Naive thymus-derived CD8-positive, alpha-beta T cell (primary cell): ENCODE measurements at regions not wholly inside any gene's neighbourhood (a gene's known extent, or its start where the extent isn't known, plus 50 kb on each side); places are given as distances from the start of the nearest gene placed in this dataset.

Experiments used
- ATAC-seq, 2 donors: fragments of 150-1000 bp; cut with Tn5 transposase in 1 of 2; sonication (Bioruptor Pico), chemical (Tn5 transposase) in 1 of 2; 1 replicate in 1 of 2; 2 replicates in 1 of 2; pipeline ENCODE4 v1.10.0; 2021; ENCODE audit warnings: mild to moderate bottlenecking in 2 of 2, moderate library complexity in 2 of 2
- POLR2A ChIA-PET: fragments of 350-600 bp; sonication (Branson Sonifier 250); formaldehyde crosslinking; loops from one replicate; lab custom pipeline; 2021; ENCODE audit warnings: antibody characterized with exemption; lab: Charles Lee
- DNase-seq, 10 donors: peaks; one replicate each; pipeline versions ENCODE4 v3.0.0 to v3.0.0-alpha.2; 2020 to 2022
- H3K27ac Mint-ChIP-seq, 10 donors: one replicate each; pipeline ENCODE4 v1.8.0; 2020 to 2022; ENCODE audit warnings: mild to moderate bottlenecking in 10 of 10, mixed read lengths in 10 of 10, moderate library complexity in 4 of 10, inconsistent platforms in 1 of 10
- H3K27me3 Mint-ChIP-seq, 5 donors: one replicate each; pipeline ENCODE4 v1.8.0; 2021 to 2022; ENCODE audit warnings: mixed read lengths in 5 of 5
- H3K36me3 Mint-ChIP-seq, 3 donors: one replicate each; pipeline ENCODE4 v1.8.0; 2020 to 2022; ENCODE audit warnings: mixed read lengths in 3 of 3, mild to moderate bottlenecking in 2 of 3, inconsistent platforms in 1 of 3
- H3K4me1 Mint-ChIP-seq, 4 donors: one replicate each; pipeline ENCODE4 v1.8.0; 2021 to 2022; ENCODE audit warnings: mixed read lengths in 4 of 4
- H3K4me3 Mint-ChIP-seq, 10 donors: one replicate each; pipeline ENCODE4 v1.8.0; 2020 to 2022; ENCODE audit warnings: mild to moderate bottlenecking in 10 of 10, mixed read lengths in 10 of 10, moderate library complexity in 6 of 10, inconsistent platforms in 1 of 10
- H3K9me3 Mint-ChIP-seq, 9 donors: one replicate each; pipeline ENCODE4 v1.8.0; 2020 to 2022; ENCODE audit warnings: mixed read lengths in 9 of 9, mild to moderate bottlenecking in 3 of 9, inconsistent platforms in 1 of 9, moderate library complexity in 1 of 9

GRCh38 chr20:56816349-56816748 is 187.2 kb downstream of the TFAP2C start:
- H3K36me3 Mint-ChIP-seq = no peaks in the 10 kb centered on the region
- peaks cover 10 to 24% (median 21%) of the 10 kb centered on the region in 5 donors for H3K27me3 Mint-ChIP-seq
- H3K9me3 Mint-ChIP-seq = peaks cover 0 to 23% (median 7%) of the 10 kb centered on the region in 9 donors
- POLR2A ChIA-PET = no interaction called here
- H3K27ac Mint-ChIP-seq = no peak overlapping the region
- ATAC-seq (no peak), DNase-seq (no peak)
- no peaks in the 10 kb centered on the region for H3K4me1 Mint-ChIP-seq
- H3K4me3 Mint-ChIP-seq = no peak overlapping the region

GRCh38 chr20:56817780-56818675 is 188.9 kb downstream of the TFAP2C start:
- H3K36me3 Mint-ChIP-seq = no peaks in the 10 kb centered on the region
- DNase-seq = no peak
- POLR2A ChIA-PET = no interaction called here
- H3K9me3 Mint-ChIP-seq = peaks cover 0 to 29% (median 4%) of the 10 kb centered on the region in 9 donors
- no peak overlapping the region for H3K27ac Mint-ChIP-seq
- H3K4me3 Mint-ChIP-seq = no peak overlapping the region
- no peaks in the 10 kb centered on the region for H3K4me1 Mint-ChIP-seq
- H3K27me3 Mint-ChIP-seq = peaks cover 15 to 36% (median 22%) of the 10 kb centered on the region in 5 donors
- ATAC-seq = no peak

- Mint-ChIP-seq H3K4me1 (no peaks in the 10 kb centered on the region), H3K27me3 (peaks cover 17 to 34% (median 24%) of the 10 kb centered on the region in 5 donors), H3K9me3 (peaks cover 0 to 29% (median 5%) of the 10 kb centered on the region in 9 donors), H3K36me3 (no peaks in the 10 kb centered on the region), H3K27ac (no peak overlapping the region), H3K4me3 (no peak overlapping the region)
- POLR2A ChIA-PET = interaction anchor here (0.8 kb wide), 1 partner anchor 1172 kb away, joined by 3 read pairs; no protein-coding TSS in a partner anchor
- no peak for ATAC-seq
- DNase-seq = no peak
Measured at GRCh38 chr20:56820984-56821383, 191.9 kb downstream of the TFAP2C start.

- peaks cover 0 to 4% (median 0%) of the 10 kb centered on the region in 3 donors for H3K36me3 Mint-ChIP-seq
- H3K27ac Mint-ChIP-seq = no peak overlapping the region
- peaks cover 26 to 58% (median 31%) of the 10 kb centered on the region in 5 donors for H3K27me3 Mint-ChIP-seq
- POLR2A ChIA-PET = no interaction called here
- DNase-seq (no peak), ATAC-seq (no peak)
- H3K9me3 Mint-ChIP-seq = peaks cover 0 to 8% (median 4%) of the 10 kb centered on the region in 9 donors
- H3K4me1 Mint-ChIP-seq = peaks cover 0 to 3% (median 0%) of the 10 kb centered on the region in 4 donors
- no peak overlapping the region for H3K4me3 Mint-ChIP-seq
Measured at GRCh38 chr20:56826306-56826704, 197.2 kb downstream of the TFAP2C start.

- Mint-ChIP-seq H3K36me3 (peaks cover 0 to 4% (median 0%) of the 10 kb centered on the region in 3 donors), H3K9me3 (peaks cover 0 to 11% (median 4%) of the 10 kb centered on the region in 9 donors), H3K27ac (no peak overlapping the region), H3K27me3 (peaks cover 25 to 60% (median 35%) of the 10 kb centered on the region in 5 donors), H3K4me1 (peaks cover 0 to 3% (median 0%) of the 10 kb centered on the region in 4 donors), H3K4me3 (no peak overlapping the region)
- POLR2A ChIA-PET = no interaction called here
- ATAC-seq (no peak), DNase-seq (no peak)
Measured at GRCh38 chr20:56826705-56827665, 197.9 kb downstream of the TFAP2C start.

GRCh38 chr20:56827763-56828162 is 198.7 kb downstream of the TFAP2C start:
- DNase-seq = no peak
- peaks cover 0 to 9% (median 4%) of the 10 kb centered on the region in 9 donors for H3K9me3 Mint-ChIP-seq
- H3K4me3 Mint-ChIP-seq = no peak overlapping the region
- H3K27me3 Mint-ChIP-seq = peaks cover 26 to 57% (median 36%) of the 10 kb centered on the region in 5 donors
- peaks cover 0 to 3% (median 0%) of the 10 kb centered on the region in 4 donors for H3K4me1 Mint-ChIP-seq
- H3K27ac Mint-ChIP-seq = no peak overlapping the region
- no peak for ATAC-seq
- POLR2A ChIA-PET = no interaction called here
- H3K36me3 Mint-ChIP-seq = peaks cover 0 to 4% (median 0%) of the 10 kb centered on the region in 3 donors

GRCh38 chr20:56828402-56828801 is 199.3 kb downstream of the TFAP2C start:
- ATAC-seq (no peak), DNase-seq (no peak)
- Mint-ChIP-seq H3K9me3 (peaks cover 0 to 9% (median 2%) of the 10 kb centered on the region in 9 donors), H3K4me3 (no peak overlapping the region), H3K4me1 (peaks cover 0 to 3% (median 0%) of the 10 kb centered on the region in 4 donors), H3K27ac (peak overlapping the region in 1 of 10 donors; percentile 6), H3K27me3 (peaks cover 23 to 60% (median 32%) of the 10 kb centered on the region in 5 donors), H3K36me3 (peaks cover 0 to 4% (median 0%) of the 10 kb centered on the region in 3 donors)
- POLR2A ChIA-PET = interaction anchor here (0.6 kb wide), 1 partner anchor 38 kb away, joined by 5 read pairs; no protein-coding TSS in a partner anchor

GRCh38 chr20:56829788-56830385 is 200.8 kb downstream of the TFAP2C start:
- DNase-seq = no peak
- peaks cover 0 to 4% (median 0%) of the 10 kb centered on the region in 3 donors for H3K36me3 Mint-ChIP-seq
- no peak overlapping the region for H3K4me3 Mint-ChIP-seq

GRCh38 chr20:56831795-56832194 is 202.7 kb downstream of the TFAP2C start:
- peaks cover 0 to 3% (median 0%) of the 10 kb centered on the region in 4 donors for H3K4me1 Mint-ChIP-seq
- H3K36me3 Mint-ChIP-seq = peaks cover 0 to 4% (median 0%) of the 10 kb centered on the region in 3 donors
- peaks cover 22 to 59% (median 30%) of the 10 kb centered on the region in 5 donors for H3K27me3 Mint-ChIP-seq
- POLR2A ChIA-PET = no interaction called here
- no peak overlapping the region for H3K27ac Mint-ChIP-seq
- peaks cover 0 to 10% (median 2%) of the 10 kb centered on the region in 9 donors for H3K9me3 Mint-ChIP-seq
- ATAC-seq (no peak), DNase-seq (no peak)
- H3K4me3 Mint-ChIP-seq = no peak overlapping the region

More at GRCh38 chr20:56829788-56830385, 200.8 kb downstream of the TFAP2C start:
- Mint-ChIP-seq H3K27me3 (peaks cover 21 to 64% (median 33%) of the 10 kb centered on the region in 5 donors), H3K27ac (no peak overlapping the region), H3K4me1 (peaks cover 0 to 3% (median 0%) of the 10 kb centered on the region in 4 donors), H3K9me3 (peaks cover 0 to 12% (median 2%) of the 10 kb centered on the region in 9 donors)
- no peak for ATAC-seq
- POLR2A ChIA-PET = no interaction called here

- H3K27me3 Mint-ChIP-seq = peaks cover 17 to 50% (median 26%) of the 10 kb centered on the region in 5 donors
- peaks cover 0 to 3% (median 0%) of the 10 kb centered on the region in 4 donors for H3K4me1 Mint-ChIP-seq
- no peak overlapping the region for H3K27ac Mint-ChIP-seq
- DNase-seq (no peak), ATAC-seq (no peak)
- peaks cover 0 to 4% (median 0%) of the 10 kb centered on the region in 3 donors for H3K36me3 Mint-ChIP-seq
- H3K4me3 Mint-ChIP-seq = no peak overlapping the region
- peaks cover 0 to 10% (median 2%) of the 10 kb centered on the region in 9 donors for H3K9me3 Mint-ChIP-seq
- POLR2A ChIA-PET = no interaction called here
Measured at GRCh38 chr20:56833427-56833826, 204.3 kb downstream of the TFAP2C start.

GRCh38 chr20:56835829-56836550 is 206.9 kb downstream of the TFAP2C start:
- ATAC-seq = no peak
- H3K9me3 Mint-ChIP-seq = peaks cover 0 to 10% (median 0%) of the 10 kb centered on the region in 9 donors
- no peaks in the 10 kb centered on the region for H3K4me1 Mint-ChIP-seq
- H3K27me3 Mint-ChIP-seq = peaks cover 7 to 24% (median 16%) of the 10 kb centered on the region in 5 donors
- DNase-seq = no peak
- POLR2A ChIA-PET = no interaction called here
- no peaks in the 10 kb centered on the region for H3K36me3 Mint-ChIP-seq
- H3K4me3 Mint-ChIP-seq = no peak overlapping the region
- H3K27ac Mint-ChIP-seq = no peak overlapping the region
